MM.1S (cell line): ENCODE measurements at regions not wholly inside any gene's neighbourhood (a gene's known extent, or its start where the extent isn't known, plus 50 kb on each side); places are given as distances from the start of the nearest gene placed in this dataset.

Experiments
- DNase-seq: peaks from one replicate; pipeline ENCODE4 v3.0.0-alpha.2; 2015
- H2AFZ ChIP-seq: fragments of 300-600 bp; sonication (generic); 2 replicates; pipeline ENCODE4 v1.6.0; 2016; ENCODE audit warnings: antibody characterized with exemption, low read length
- H3F3A ChIP-seq: fragments of 300-600 bp; sonication (generic); 2 replicates; pipeline ENCODE4 v1.6.1; 2016; ENCODE audit warnings: mild to moderate bottlenecking, antibody characterized with exemption, low read length, moderate library complexity, mixed read lengths; ENCODE audit not compliant: insufficient read depth
- H3K27ac ChIP-seq: fragments of 300-600 bp; sonication (generic); 2 replicates; pipeline ENCODE4 v1.5.1; 2016; ENCODE audit warnings: mild to moderate bottlenecking, low read length
- H3K27me3 ChIP-seq: fragments of 300-600 bp; sonication (generic); replicated peaks from 2 replicates; pipeline ENCODE4 v1.6.0; 2016; ENCODE audit warnings: low read length; ENCODE audit not compliant: insufficient read depth
- H3K36me3 ChIP-seq: fragments of 300-600 bp; sonication (generic); replicated peaks from 2 replicates; pipeline ENCODE4 v1.6.1; 2016; ENCODE audit warnings: mild to moderate bottlenecking, low read length, mixed read lengths; ENCODE audit not compliant: insufficient read depth
- H3K4me1 ChIP-seq: fragments of 300-600 bp; sonication (generic); 2 replicates; pipeline ENCODE4 v1.6.1; 2016; ENCODE audit warnings: low read length, mixed read lengths
- H3K4me2 ChIP-seq: fragments of 300-600 bp; sonication (generic); 2 replicates; pipeline ENCODE4 v1.6.0; 2016; ENCODE audit warnings: low read depth, low read length
- H3K4me3 ChIP-seq: fragments of 300-600 bp; sonication (generic); 2 replicates; pipeline ENCODE4 v1.5.1; 2016; ENCODE audit warnings: low read length, mixed read lengths
- H3K79me2 ChIP-seq: fragments of 300-600 bp; sonication (generic); 2 replicates; pipeline ENCODE4 v1.6.1; 2016; ENCODE audit warnings: mixed run types, low read length, mixed read lengths
- H3K9ac ChIP-seq: fragments of 300-600 bp; sonication (generic); 2 replicates; pipeline ENCODE4 v1.6.1; 2016; ENCODE audit warnings: low read length, mixed read lengths
- H3K9me2 ChIP-seq: fragments of 300-600 bp; sonication (generic); replicated peaks from 2 replicates; pipeline ENCODE4 v1.6.1; 2016; ENCODE audit warnings: mild to moderate bottlenecking, low read length, mixed read lengths; ENCODE audit not compliant: insufficient read depth
- H3K9me3 ChIP-seq: fragments of 300-600 bp; sonication (generic); replicated peaks from 2 replicates; pipeline ENCODE4 v1.6.1; 2016; ENCODE audit warnings: mild to moderate bottlenecking, low read length, mixed read lengths; ENCODE audit not compliant: insufficient read depth
- H4K20me1 ChIP-seq: fragments of 300-600 bp; sonication (generic); 2 replicates; pipeline ENCODE4 v1.6.1; 2016; ENCODE audit warnings: mild to moderate bottlenecking, low read length, moderate library complexity, mixed read lengths; ENCODE audit not compliant: insufficient read depth
- CTCF ChIP-seq: fragments of 300-600 bp; sonication (generic); IDR thresholded peaks from 2 replicates; pipeline ENCODE4 v1.5.1; 2016; ENCODE audit warnings: antibody characterized with exemption, low read length, mixed read lengths
- EZH2 ChIP-seq: fragments of 300-600 bp; sonication (generic); optimal IDR thresholded peaks from 2 replicates; pipeline ENCODE3; 2017; ENCODE audit warnings: low read depth, mild to moderate bottlenecking, antibody characterized with exemption, low read length, mixed read lengths
- EZH2phosphoT487 ChIP-seq: fragments of 300-600 bp; sonication (generic); IDR thresholded peaks from 2 replicates; pipeline ENCODE4 v1.6.1; 2018; ENCODE audit warnings: antibody characterized with exemption, low read length

GRCh38 chr5:142479150-142479549 is 154.3 kb upstream of the SPRY4 start:
- Histone ChIP-seq H3F3A (no peaks in the 10 kb centered on the region), H3K27ac (no peak overlapping the region), H3K4me2 (no peak overlapping the region), H3K79me2 (no peaks in the 10 kb centered on the region), H3K4me1 (no peaks in the 10 kb centered on the region), H4K20me1 (no peaks in the 10 kb centered on the region), H2AFZ (no peak overlapping the region), H3K9ac (no peak overlapping the region), H3K27me3 (no peaks in the 10 kb centered on the region), H3K9me2 (no peaks in the 10 kb centered on the region), H3K4me3 (no peak overlapping the region), H3K9me3 (no peaks in the 10 kb centered on the region), H3K36me3 (no peaks in the 10 kb centered on the region)
- TF ChIP-seq EZH2phosphoT487 (no peak), EZH2 (no peak), CTCF (no peak)
- no peak for DNase-seq

GRCh38 chr5:142478113-142478512 is 153.3 kb upstream of the SPRY4 start:
- Histone ChIP-seq H3K4me1 (no peaks in the 10 kb centered on the region), H3K4me2 (no peak overlapping the region), H3K79me2 (no peaks in the 10 kb centered on the region), H3F3A (no peaks in the 10 kb centered on the region), H3K4me3 (no peak overlapping the region), H3K9ac (no peak overlapping the region), H4K20me1 (no peaks in the 10 kb centered on the region), H3K36me3 (no peaks in the 10 kb centered on the region), H2AFZ (no peak overlapping the region), H3K9me2 (no peaks in the 10 kb centered on the region), H3K27ac (no peak overlapping the region), H3K9me3 (no peaks in the 10 kb centered on the region), H3K27me3 (no peaks in the 10 kb centered on the region)
- TF ChIP-seq CTCF (no peak), EZH2phosphoT487 (no peak), EZH2 (no peak)
- no peak for DNase-seq

GRCh38 chr5:142475102-142475513 is 150.3 kb upstream of the SPRY4 start:
- DNase-seq: no peak
- Histone ChIP-seq H3K9me3 (no peaks in the 10 kb centered on the region), H3K4me3 (no peak overlapping the region), H3K27ac (no peak overlapping the region), H3F3A (no peaks in the 10 kb centered on the region), H3K4me2 (no peak overlapping the region), H3K36me3 (no peaks in the 10 kb centered on the region), H3K79me2 (no peaks in the 10 kb centered on the region), H2AFZ (no peak overlapping the region), H3K9ac (no peak overlapping the region), H3K4me1 (no peaks in the 10 kb centered on the region), H4K20me1 (no peaks in the 10 kb centered on the region), H3K9me2 (no peaks in the 10 kb centered on the region), H3K27me3 (no peaks in the 10 kb centered on the region)
- TF ChIP-seq CTCF (no peak), EZH2 (no peak), EZH2phosphoT487 (no peak)
